H1 (cell line): ENCODE measurements at regions not wholly inside any gene's neighbourhood (a gene's known extent, or its start where the extent isn't known, plus 50 kb on each side); places are given as distances from the start of the nearest gene placed in this dataset.

Experiments used
- CTCF ChIA-PET: fragments of 300-600 bp; sonication (Branson Sonifier 250); formaldehyde crosslinking; loops from one replicate; lab custom pipeline; 2021; ENCODE audit not compliant: partially characterized antibody; lab: Charles Lee
- POLR2A ChIA-PET: fragments of 300-600 bp; sonication (Branson Sonifier 250); formaldehyde crosslinking; loops from one replicate; lab custom pipeline; 2021; ENCODE audit warnings: inconsistent platforms; ENCODE audit not compliant: partially characterized antibody; lab: Charles Lee
- DNase-seq, 2 experiments: peaks; one replicate each; pipeline versions ENCODE4 v3.0.0 to v3.0.0-alpha.2; 2010 to 2022; ENCODE audit warnings: low spot score in 2 of 2, low read depth in 1 of 2, mixed read lengths in 1 of 2
- FAIRE-seq: peaks from 2 replicates; lab custom pipeline; 2011; peaks lifted over from hg19 to GRCh38; lab: Jason Lieb, UNC
- H2AFZ ChIP-seq: 2 replicates; pipeline ENCODE4 v1.8.1; 2012; ENCODE audit warnings: low read length, inconsistent platforms
- H2AK5ac ChIP-seq: 2 replicates; pipeline ENCODE4 v1.6.1; 2013; ENCODE audit warnings: low read depth, low read length
- H2BK120ac ChIP-seq: replicated peaks from 2 replicates; pipeline ENCODE3; 2013; ENCODE audit warnings: low read depth, low read length, inconsistent platforms
- H2BK12ac ChIP-seq: 2 replicates; pipeline ENCODE4 v1.6.1; 2013; ENCODE audit warnings: low read depth, low read length
- H2BK15ac ChIP-seq: 2 replicates; pipeline ENCODE4 v1.6.1; 2013; ENCODE audit warnings: low read length
- H2BK20ac ChIP-seq: 2 replicates; pipeline ENCODE4 v1.6.1; 2013; ENCODE audit warnings: low read length
- H2BK5ac ChIP-seq: 2 replicates; pipeline ENCODE4 v1.6.1; 2013; ENCODE audit warnings: low read depth, low read length
- H3K14ac ChIP-seq: 2 replicates; pipeline ENCODE4 v1.6.1; 2013; ENCODE audit warnings: inconsistent platforms; ENCODE audit not compliant: insufficient read length
- H3K18ac ChIP-seq: 2 replicates; pipeline ENCODE4 v1.6.1; 2013; ENCODE audit warnings: low read length; ENCODE audit errors: extremely low read depth
- H3K23ac ChIP-seq: 2 replicates; pipeline ENCODE4 v1.6.1; 2013; ENCODE audit warnings: inconsistent platforms; ENCODE audit not compliant: insufficient read length
- H3K23me2 ChIP-seq: 2 replicates; pipeline ENCODE4 v1.6.1; 2013; ENCODE audit warnings: low read depth, low read length
- H3K27ac ChIP-seq: 2 replicates; pipeline ENCODE4 v1.6.1; 2011; ENCODE audit warnings: low read depth, low read length, inconsistent platforms
- H3K27me3 ChIP-seq, 4 experiments: replicated peaks in 1 of 4; 1 replicate in 1 of 4; 2 replicates in 3 of 4; pipeline versions ENCODE4 v1.6.1 to v1.8.1; 2011 to 2013; ENCODE audit warnings: low read length in 3 of 4, mild to moderate bottlenecking in 3 of 4, inconsistent platforms in 2 of 4, mixed read lengths in 2 of 4, moderate library complexity in 1 of 4; ENCODE audit not compliant: control insufficient read depth in 3 of 4, insufficient read depth in 3 of 4; ENCODE audit errors: extremely low read depth in 1 of 4
- H3K36me3 ChIP-seq, 4 experiments: 2 replicates each; pipeline versions ENCODE4 v1.6.1 to v1.8.1; 2011 to 2013; ENCODE audit warnings: mild to moderate bottlenecking in 4 of 4, low read length in 3 of 4, moderate library complexity in 2 of 4, control low read depth in 1 of 4, inconsistent platforms in 1 of 4; ENCODE audit not compliant: insufficient read depth in 4 of 4, control insufficient read depth in 2 of 4
- H3K4ac ChIP-seq: replicated peaks from 2 replicates; pipeline ENCODE3; 2013; ENCODE audit warnings: low read length, low read depth, mixed read lengths, inconsistent platforms; ENCODE audit not compliant: insufficient read length
- H3K4me1 ChIP-seq, 4 experiments: replicated peaks in 1 of 4; 1 replicate in 1 of 4; 2 replicates in 3 of 4; pipeline versions ENCODE4 v1.6.1 to v1.8.1; 2011 to 2013; ENCODE audit warnings: low read length in 3 of 4, inconsistent platforms in 2 of 4, mixed read lengths in 1 of 4; ENCODE audit not compliant: insufficient read depth in 4 of 4, control insufficient read depth in 3 of 4
- H3K4me2 ChIP-seq, 2 experiments: 2 replicates each; pipeline versions ENCODE4 v1.6.1 to v1.8.1; 2011 to 2013; ENCODE audit warnings: low read depth in 2 of 2, low read length in 2 of 2, control low read depth in 1 of 2, inconsistent platforms in 1 of 2, mild to moderate bottlenecking in 1 of 2; ENCODE audit not compliant: insufficient read depth in 1 of 2
- H3K4me3 ChIP-seq, 4 experiments: fragments of 200-600, 300-600 bp in 1 of 4; sonication (generic), shearing (Covaris generic), sonication (Bioruptor Twin) in 1 of 4; 2 replicates each; pipeline versions ENCODE4 v1.5.1 to v1.8.1; 2011 to 2016; ENCODE audit warnings: low read length in 4 of 4, low read depth in 3 of 4, control low read depth in 2 of 4, inconsistent platforms in 2 of 4, mild to moderate bottlenecking in 2 of 4, mixed read lengths in 1 of 4, moderate library complexity in 1 of 4; ENCODE audit not compliant: insufficient read depth in 2 of 4; ENCODE audit errors: extremely low read depth in 1 of 4
- H3K56ac ChIP-seq: replicated peaks from 2 replicates; pipeline ENCODE3; 2013; ENCODE audit warnings: low read depth, mild to moderate bottlenecking, mixed read lengths, low read length, inconsistent platforms; ENCODE audit not compliant: insufficient read length
- H3K79me1 ChIP-seq: 2 replicates; pipeline ENCODE4 v1.6.1; 2013; ENCODE audit warnings: low read depth, low read length, control low read depth
- H3K79me2 ChIP-seq, 2 experiments: 2 replicates each; pipeline versions ENCODE4 v1.6.1 to v1.8.1; 2012 to 2013; ENCODE audit warnings: low read length in 2 of 2, mild to moderate bottlenecking in 2 of 2, inconsistent platforms in 1 of 2; ENCODE audit not compliant: insufficient read depth in 2 of 2, control insufficient read depth in 1 of 2
- H3K9ac ChIP-seq, 4 experiments: replicated peaks in 1 of 4; 1 replicate in 1 of 4; 2 replicates in 3 of 4; pipeline versions ENCODE4 v1.6.1 to v1.8.1; 2011 to 2013; ENCODE audit warnings: low read depth in 3 of 4, low read length in 3 of 4, control low read depth in 2 of 4, mild to moderate bottlenecking in 2 of 4, moderate library complexity in 2 of 4, inconsistent platforms in 1 of 4; ENCODE audit errors: extremely low read depth in 1 of 4
- H3K9me3 ChIP-seq, 2 experiments: 2 replicates each; pipeline versions ENCODE4 v1.6.1 to v1.8.1; 2012 to 2013; ENCODE audit warnings: mild to moderate bottlenecking in 2 of 2, moderate library complexity in 2 of 2, control low read depth in 1 of 2, inconsistent platforms in 1 of 2, low read depth in 1 of 2, low read length in 1 of 2, mixed read lengths in 1 of 2; ENCODE audit not compliant: insufficient read depth in 2 of 2
- H4K20me1 ChIP-seq, 2 experiments: replicated peaks in 1 of 2; 2 replicates each; pipeline versions ENCODE3 to v1.8.1; 2011 to 2013; ENCODE audit warnings: inconsistent platforms in 2 of 2, low read length in 2 of 2, mild to moderate bottlenecking in 1 of 2; ENCODE audit not compliant: insufficient read depth in 2 of 2, control insufficient read depth in 1 of 2
- H4K5ac ChIP-seq: 2 replicates; pipeline ENCODE4 v1.6.1; 2013; ENCODE audit warnings: low read length, low read depth, mixed read lengths, inconsistent platforms; ENCODE audit not compliant: insufficient read length
- H4K8ac ChIP-seq: 2 replicates; pipeline ENCODE4 v1.8.0; 2013; ENCODE audit warnings: mild to moderate bottlenecking, moderate library complexity, low read length, inconsistent platforms; ENCODE audit not compliant: insufficient read depth; ENCODE audit errors: extremely low read depth
- H4K91ac ChIP-seq: replicated peaks from 2 replicates; pipeline ENCODE3; 2013; ENCODE audit warnings: low read length, mixed read lengths, inconsistent platforms; ENCODE audit not compliant: insufficient read length
- ATF2 ChIP-seq: IDR thresholded peaks from 2 replicates; pipeline ENCODE4 v1.6.1; 2012; ENCODE audit warnings: low read length, inconsistent platforms
- CEBPB ChIP-seq: IDR thresholded peaks from 2 replicates; pipeline ENCODE4 v1.6.1; 2012; ENCODE audit warnings: low read depth, low read length
- WGBS, 2 experiments: shearing (Covaris generic) in 1 of 2; methylation state at CpG; one replicate each; pipeline versions ENCODE4 v1.1.6 to v1.1.7; 2013 to 2015; ENCODE audit warnings: low lambda C conversion rate in 2 of 2, mixed read lengths in 2 of 2, inconsistent platforms in 1 of 2, low coverage in 1 of 2, missing lambda C conversion rate in 1 of 2; ENCODE audit not compliant: insufficient replicate concordance in 2 of 2, insufficient coverage in 1 of 2, insufficient read length in 1 of 2; ENCODE audit errors: extremely low coverage in 1 of 2, missing lambda C conversion rate in 1 of 2; 5-methylcytosine and 5-hydroxymethylcytosine counted together

DNA sequence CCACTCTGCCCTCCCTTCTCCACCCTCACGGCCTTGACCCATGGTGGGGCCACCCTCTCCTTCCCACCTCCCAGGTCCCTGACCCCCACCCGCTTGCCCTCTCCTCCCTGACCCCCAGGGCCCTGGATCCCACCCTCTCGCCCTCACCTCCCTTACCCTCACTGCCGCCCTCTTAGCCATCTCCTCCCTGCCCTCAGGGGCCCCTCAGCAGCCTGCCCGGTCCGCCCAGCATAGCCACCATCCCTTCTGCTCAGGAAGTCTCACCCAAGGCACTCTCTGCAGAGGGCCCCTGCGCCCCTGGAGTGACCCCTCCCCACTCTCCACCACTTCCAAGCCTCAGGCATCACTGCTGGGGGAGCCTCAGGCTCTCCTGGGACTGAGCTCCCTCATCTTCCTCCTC, 66.3 kb downstream of the MRPL36 start:
- Histone ChIP-seq H3K56ac (no peak overlapping the region), H2BK120ac (no peak overlapping the region), H3K4me2 (no peak overlapping the region), H3K4me3 (no peak overlapping the region), H2BK15ac (no peak overlapping the region), H3K27ac (no peak overlapping the region), H3K23ac (no peak overlapping the region), H3K23me2 (no peaks in the 10 kb centered on the region), H3K79me2 (no peaks in the 10 kb centered on the region), H3K4me1 (no peaks in the 10 kb centered on the region; a peak in 1 of 7 replicates), H2BK12ac (no peak overlapping the region), H3K9ac (no peak overlapping the region), H3K14ac (no peak overlapping the region), H2BK20ac (no peak overlapping the region), H3K36me3 (no peaks in the 10 kb centered on the region), H3K27me3 (no peaks in the 10 kb centered on the region), H4K5ac (no peak overlapping the region), H2BK5ac (no peak overlapping the region), H3K18ac (no peak overlapping the region), H2AK5ac (no peak overlapping the region), H3K9me3 (no peaks in the 10 kb centered on the region), H4K8ac (no peak overlapping the region), H4K20me1 (no peaks in the 10 kb centered on the region)
- FAIRE-seq, result no peak
- ChIA-PET POLR2A (no interaction called here), CTCF (interaction anchor here (0.7 to 3.1 kb wide), 4 partner anchors 10 to 60 kb away, joined by 3 to 14 read pairs (median 6); no protein-coding TSS in a partner anchor)
- DNase-seq, result peak in 1 of 2 experiments; percentile 33
- TF ChIP-seq CEBPB, result no peak
- no peak for TF ChIP-seq ATF2
- TF ChIP-seq, all 59 proteins: peak for 0
- Histone ChIP-seq H2AFZ (no peak overlapping the region), H3K79me1 (no peaks in the 10 kb centered on the region), H3K4ac (no peak overlapping the region), H4K91ac (no peak overlapping the region)
- no CpG with 5 or more reads among the region's 7 CpGs for WGBS, 2 experiments
